ENCODE measurements at regions not wholly inside any gene's neighbourhood (a gene's known extent, or its start where the extent isn't known, plus 50 kb on each side); places are given as distances from the start of the nearest gene placed in this dataset.
"Not testable (repeated sequence)": the region's sequence is repeated elsewhere in the genome, so short reads cannot be mapped to it uniquely, and the experiment has no call there.

GRCh38 chr12:33817713-33818112 is 204.6 kb upstream of the ALG10 start:
- in situ Hi-C loops (cut with MboI; ENCODE audit: low sequenced_read_pairs), result no loop called here

- in situ Hi-C loops (cut with MboI; ENCODE audit: low sequenced_read_pairs), result no loop called here
Observed at GRCh38 chr12:33818313-33818712, 204.0 kb upstream of the ALG10 start.

- in situ Hi-C loops (cut with MboI; ENCODE audit: low sequenced_read_pairs), result no loop called here
Observed at GRCh38 chr12:33825442-33825841, 196.9 kb upstream of the ALG10 start.

- in situ Hi-C loops (cut with MboI; ENCODE audit: low sequenced_read_pairs), result no loop called here
Observed at GRCh38 chr12:33825986-33826602, 196.2 kb upstream of the ALG10 start.

GRCh38 chr12:33828326-33828725 is 194.0 kb upstream of the ALG10 start:
- in situ Hi-C loops (cut with MboI; ENCODE audit: low sequenced_read_pairs), result no loop called here

GRCh38 chr12:33830070-33830469 is 192.2 kb upstream of the ALG10 start:
- in situ Hi-C loops (cut with MboI; ENCODE audit: low sequenced_read_pairs), result no loop called here

- in situ Hi-C loops (cut with MboI; ENCODE audit: low sequenced_read_pairs), result no loop called here
Observed at GRCh38 chr12:33832900-33833299, 189.4 kb upstream of the ALG10 start.

- in situ Hi-C loops (cut with MboI; ENCODE audit: low sequenced_read_pairs), result no loop called here
Observed at GRCh38 chr12:33834672-33835071, 187.6 kb upstream of the ALG10 start.

GRCh38 chr12:33876618-33877017 is 145.7 kb upstream of the ALG10 start:
- in situ Hi-C loops (cut with MboI; ENCODE audit: low sequenced_read_pairs), result no loop called here

GRCh38 chr12:33892425-33892824 is 129.9 kb upstream of the ALG10 start:
- in situ Hi-C loops (cut with MboI; ENCODE audit: low sequenced_read_pairs), result no loop called here

GRCh38 chr12:33920460-33920859 is 101.8 kb upstream of the ALG10 start:
- in situ Hi-C loops (cut with MboI; ENCODE audit: low sequenced_read_pairs), result not testable (repeated sequence)

- in situ Hi-C loops (cut with MboI; ENCODE audit: low sequenced_read_pairs), result no loop called here
Observed at GRCh38 chr12:33926095-33926494, 96.2 kb upstream of the ALG10 start.

GRCh38 chr12:33937669-33938068 is 84.6 kb upstream of the ALG10 start:
- in situ Hi-C loops (cut with MboI; ENCODE audit: low sequenced_read_pairs), result not testable (repeated sequence)

GRCh38 chr12:33942172-33942571 is 80.1 kb upstream of the ALG10 start:
- in situ Hi-C loops (cut with MboI; ENCODE audit: low sequenced_read_pairs), result no loop called here

GRCh38 chr12:33944703-33945437 is 77.4 kb upstream of the ALG10 start:
- in situ Hi-C loops (cut with MboI; ENCODE audit: low sequenced_read_pairs), result no loop called here

- in situ Hi-C loops (cut with MboI; ENCODE audit: low sequenced_read_pairs), result no loop called here
Observed at GRCh38 chr12:33945438-33945784, 76.9 kb upstream of the ALG10 start.

GRCh38 chr12:33966219-33966618 is 56.1 kb upstream of the ALG10 start:
- in situ Hi-C loops (cut with MboI; ENCODE audit: low sequenced_read_pairs), result not testable (repeated sequence)

GRCh38 chr12:33967760-33968159 is 54.5 kb upstream of the ALG10 start:
- in situ Hi-C loops (cut with MboI; ENCODE audit: low sequenced_read_pairs), result no loop called here
